Hypothalamus (tissue), 51 donors: ENCODE measurements at regions not wholly inside any gene's neighbourhood (a gene's known extent, or its start where the extent isn't known, plus 50 kb on each side); places are given as distances from the start of the nearest gene placed in this dataset.
"Not testable (repeated sequence)": the region's sequence is repeated elsewhere in the genome, so short reads cannot be mapped to it uniquely, and the experiment has no call there.

Source experiments
- DNase-seq, 51 donors: peaks; one replicate each; lab custom pipeline; 2025; lab: John Stamatoyannopoulos, UW

DNA sequence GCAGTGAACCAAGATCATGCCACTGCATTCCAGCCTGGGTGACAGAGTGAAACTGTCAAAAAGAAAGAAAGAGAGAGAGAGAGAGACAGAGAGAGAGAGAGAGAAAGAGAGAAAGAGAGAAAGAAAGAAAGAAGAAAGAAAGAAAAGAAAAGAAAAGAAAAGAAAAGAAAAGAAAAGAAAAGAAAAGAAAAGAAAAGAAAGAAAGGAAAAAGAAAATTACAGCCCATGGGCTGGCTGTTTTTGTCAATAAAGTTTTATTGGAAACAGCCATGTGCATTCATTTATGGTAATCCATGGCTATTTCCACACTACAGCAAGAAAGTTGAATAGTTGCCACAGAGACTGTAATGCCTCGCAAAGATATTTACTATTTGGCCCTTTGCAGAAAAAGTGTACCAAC, 103.2 kb upstream of the MED13L start:
- DNase-seq, result not testable (repeated sequence)

DNA sequence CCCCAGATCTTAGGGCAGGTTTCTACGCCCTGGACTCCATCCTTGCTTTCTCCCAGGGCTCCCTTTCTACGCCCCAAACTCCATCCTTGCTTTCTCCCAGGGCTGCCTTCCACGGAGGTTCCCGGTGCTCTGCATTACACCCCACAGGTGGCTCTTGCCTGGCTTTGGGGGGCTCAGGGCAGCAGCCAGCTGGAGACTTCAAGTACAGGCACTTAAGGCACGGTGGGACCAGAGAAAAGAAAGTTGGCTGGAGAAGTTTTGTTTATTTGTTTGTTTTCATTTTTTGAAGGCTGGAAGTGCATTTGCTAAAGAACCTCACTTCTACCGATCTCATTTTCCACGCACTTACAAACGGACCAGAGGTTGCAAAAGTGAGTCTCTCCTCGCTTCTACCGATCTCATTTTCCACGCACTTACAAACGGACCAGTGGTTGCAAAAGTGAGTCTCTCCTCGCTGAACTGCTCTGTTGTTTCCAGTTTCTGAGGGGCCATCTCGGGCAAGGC, 103.8 kb upstream of the MED13L start:
- DNase-seq, result no peak

DNA sequence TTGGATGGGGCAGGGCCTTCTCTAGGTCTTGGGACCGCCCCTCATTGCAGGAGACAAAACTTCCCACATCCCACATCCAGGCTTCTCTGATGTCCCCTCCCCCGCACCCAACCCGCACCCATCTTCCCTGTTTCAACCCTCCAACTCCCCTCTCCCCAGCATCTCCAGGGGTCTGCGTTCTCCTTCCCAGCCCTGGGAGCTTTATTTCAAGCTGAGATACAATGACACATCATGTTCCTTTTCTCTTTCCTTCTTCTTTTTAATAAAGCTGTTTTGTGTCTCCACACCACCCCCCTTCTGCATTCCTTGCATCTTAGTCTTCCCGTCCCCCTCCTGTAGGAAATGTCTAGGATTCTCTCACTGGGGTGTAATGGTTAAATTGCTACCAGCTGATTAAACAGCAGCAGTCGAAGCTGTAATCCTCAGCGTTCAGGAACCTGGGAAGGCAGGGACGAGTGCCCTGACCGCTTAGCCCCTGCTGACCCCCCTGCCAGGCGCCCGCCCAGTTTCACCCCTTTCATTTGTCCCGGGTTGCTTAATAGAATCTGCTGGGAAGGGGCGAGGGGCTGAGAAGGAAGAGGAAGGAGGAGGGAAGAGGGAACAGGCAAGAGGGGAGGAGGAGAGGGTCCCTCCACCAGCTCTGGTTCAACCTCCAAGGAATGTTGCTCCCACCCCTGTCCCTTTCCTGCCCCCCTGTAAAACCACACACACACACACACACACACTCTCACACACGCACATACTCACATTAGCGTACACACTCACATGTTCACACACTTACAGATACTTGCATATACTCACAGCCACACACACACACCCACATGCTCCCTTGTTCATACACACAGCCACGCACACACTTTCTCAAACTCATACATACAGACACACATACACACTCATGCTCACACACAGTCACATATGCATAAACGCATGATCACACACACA, 104.5 kb upstream of the MED13L start:
- DNase-seq, result no peak

DNA sequence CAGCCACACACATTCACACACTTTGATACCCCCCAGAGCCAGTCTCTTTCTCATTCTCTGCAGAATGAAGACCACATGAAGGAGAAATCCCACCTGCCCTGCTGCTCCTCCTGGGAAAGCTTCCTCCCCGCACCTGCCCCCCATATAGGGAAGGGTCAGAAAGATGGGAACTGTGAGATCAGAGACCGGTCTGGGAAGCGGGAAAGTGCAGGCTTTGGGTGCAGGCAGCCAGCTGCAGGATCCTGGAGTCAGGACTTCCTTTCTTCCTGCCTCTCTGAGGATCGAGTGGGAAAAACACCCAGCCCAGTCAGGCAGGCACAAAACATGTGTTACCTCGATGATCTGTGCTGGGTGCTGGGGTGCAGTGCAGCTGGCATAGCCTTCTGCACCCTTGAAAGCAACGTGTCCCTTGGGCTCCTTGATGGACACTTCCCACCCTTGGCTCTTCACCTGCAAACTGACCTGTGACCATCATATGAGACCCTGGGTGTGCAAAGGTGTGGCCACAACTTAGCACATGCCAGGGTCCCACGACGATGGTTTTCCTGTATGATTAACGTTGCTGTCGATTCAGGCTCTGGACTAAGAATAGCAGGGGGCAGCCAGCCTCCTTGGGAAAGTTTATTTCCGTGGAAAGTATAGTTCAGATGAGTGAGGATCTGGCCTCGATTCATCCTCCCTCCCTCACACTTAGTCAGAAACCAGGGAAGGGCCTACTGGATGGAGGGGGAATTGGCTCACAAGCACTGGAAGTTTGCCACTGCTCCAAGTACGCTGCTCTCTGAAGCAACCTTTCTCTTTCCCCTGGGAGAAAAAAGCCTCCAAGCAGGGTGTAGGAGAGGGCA, 105.4 kb upstream of the MED13L start:
- DNase-seq, result peak in 13 of 51 donors; percentile 3 to 47 (median 17)

DNA sequence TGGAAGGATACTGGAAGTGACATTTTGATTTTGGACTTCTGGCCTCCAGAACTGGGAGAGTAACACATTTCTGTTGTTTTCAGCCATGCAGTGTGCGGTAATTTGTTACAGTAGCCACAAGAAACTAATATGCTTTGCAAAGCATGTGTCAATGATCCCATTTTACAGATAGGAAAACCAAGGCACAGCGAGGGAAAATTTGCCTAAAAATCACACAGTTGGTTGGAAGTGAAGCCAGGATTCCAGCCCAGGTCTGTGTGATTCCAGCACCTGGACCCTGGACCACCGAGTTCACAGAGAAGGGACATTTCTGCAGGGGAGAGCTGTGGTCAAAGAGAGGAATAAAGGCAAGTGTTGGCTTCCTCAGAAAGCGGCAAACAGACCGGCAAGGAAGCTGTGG, 106.7 kb upstream of the MED13L start:
- no peak for DNase-seq

DNA sequence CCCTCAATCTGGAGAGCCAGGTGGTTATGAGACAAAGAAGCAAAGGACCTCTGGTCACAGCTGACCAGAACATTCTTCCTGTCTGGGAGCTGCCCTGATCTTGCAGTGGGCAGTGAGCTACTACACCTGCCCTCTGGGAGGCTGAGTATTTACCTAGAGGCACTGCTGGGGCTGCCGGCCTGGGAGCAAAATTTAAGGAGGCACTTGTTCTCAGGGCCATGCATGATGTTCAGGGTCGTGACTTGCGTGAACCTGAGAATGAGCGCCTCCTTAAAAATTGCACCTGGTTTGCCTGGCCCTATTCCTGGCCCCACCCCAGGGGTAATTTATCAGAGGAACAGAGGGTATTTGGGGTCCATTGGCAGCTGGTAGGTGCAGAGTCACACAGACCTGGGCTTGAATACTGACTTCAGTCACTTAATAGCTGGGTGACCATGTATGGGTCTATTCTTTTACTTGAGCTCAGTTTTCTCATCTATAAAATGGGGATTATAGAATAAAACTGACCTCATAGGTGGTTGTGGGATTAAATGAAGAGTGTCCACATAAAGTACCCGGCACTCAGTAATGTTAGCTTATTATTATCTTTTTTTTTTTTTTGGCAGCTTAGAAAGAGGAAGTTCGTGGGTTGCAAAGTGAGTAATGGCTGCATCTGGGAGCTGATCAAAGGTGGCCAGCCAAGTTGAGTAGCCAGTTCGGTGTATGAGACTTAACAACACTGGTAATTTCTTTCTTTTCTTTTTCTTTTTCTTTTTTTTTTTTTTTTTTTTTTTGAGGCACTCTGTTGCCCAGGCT, 107.4 kb upstream of the MED13L start:
- DNase-seq, result no peak

DNA sequence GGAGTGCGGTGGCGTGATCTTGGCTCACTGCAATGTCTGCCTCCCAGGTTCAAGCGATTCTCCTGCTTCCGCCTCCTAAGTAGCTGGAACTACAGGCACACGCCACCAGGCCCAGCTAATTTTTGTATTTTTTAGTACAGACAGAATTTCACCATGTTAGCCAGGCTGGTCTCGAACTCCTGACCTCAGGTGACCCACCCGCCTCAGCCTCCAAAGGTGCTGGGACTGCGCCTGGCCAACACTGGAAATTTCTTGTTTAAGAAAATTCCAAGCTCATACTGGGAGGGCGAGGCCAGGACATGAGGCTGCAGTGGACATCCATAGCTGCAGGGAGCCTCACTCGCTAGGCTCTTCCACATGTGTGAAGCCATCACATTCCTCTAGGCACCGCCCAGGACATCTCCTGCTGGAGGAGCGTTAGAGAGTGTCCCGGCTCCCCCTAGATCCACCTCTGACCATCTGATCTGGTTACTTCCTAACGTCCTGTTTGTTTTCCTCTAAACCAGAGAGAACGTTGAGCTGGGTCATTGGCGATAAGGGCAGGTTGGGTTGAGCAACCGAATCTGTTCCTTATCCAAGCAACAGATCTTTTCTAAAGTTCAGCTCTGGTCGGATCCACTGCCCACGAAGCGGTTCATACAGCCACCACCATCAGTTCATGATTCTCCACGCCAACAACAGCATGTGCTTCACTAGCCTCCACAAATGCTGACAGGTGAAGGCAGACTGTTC, 108.2 kb upstream of the MED13L start:
- no peak for DNase-seq

DNA sequence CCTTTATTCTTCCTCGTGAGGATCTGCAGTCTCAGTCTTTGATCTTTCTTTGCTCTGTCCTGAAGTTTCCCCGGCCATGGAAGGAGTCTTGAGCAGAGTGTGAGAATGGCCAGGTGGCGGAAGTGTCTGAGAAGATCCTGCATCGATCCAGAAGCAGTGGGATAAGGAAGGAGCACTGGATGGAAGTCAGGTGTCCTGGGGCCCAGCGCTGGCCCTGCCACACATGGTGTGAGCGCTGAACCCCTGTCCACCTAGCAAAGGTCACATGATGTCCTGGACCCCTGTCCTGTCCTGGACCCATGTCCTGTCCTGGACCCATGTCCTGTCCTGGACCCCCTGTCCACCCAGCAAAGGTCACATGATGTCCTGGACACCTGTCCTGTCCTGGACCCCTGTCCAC, 111.8 kb upstream of the MED13L start:
- no peak for DNase-seq

DNA sequence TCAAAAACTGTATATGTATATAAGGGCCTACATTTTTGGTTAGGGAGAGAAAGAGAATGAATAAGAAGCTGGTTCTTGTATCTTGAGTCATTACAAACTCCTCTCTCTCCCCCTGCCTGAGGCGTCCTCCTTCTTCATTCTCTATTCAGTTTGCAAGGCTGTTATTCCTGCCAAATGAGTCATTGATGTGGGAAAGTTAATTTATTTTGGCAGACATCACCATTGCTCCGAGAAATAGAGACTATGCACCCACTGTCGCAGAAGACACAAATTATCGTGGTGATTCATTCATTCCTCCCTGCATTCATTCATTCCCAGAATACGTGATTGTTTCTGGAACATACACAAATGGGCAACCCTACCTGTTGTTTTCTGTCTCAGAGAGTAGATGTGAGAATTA, 112.5 kb upstream of the MED13L start:
- peak in 6 of 51 donors; percentile 2 to 24 (median 8) for DNase-seq

DNA sequence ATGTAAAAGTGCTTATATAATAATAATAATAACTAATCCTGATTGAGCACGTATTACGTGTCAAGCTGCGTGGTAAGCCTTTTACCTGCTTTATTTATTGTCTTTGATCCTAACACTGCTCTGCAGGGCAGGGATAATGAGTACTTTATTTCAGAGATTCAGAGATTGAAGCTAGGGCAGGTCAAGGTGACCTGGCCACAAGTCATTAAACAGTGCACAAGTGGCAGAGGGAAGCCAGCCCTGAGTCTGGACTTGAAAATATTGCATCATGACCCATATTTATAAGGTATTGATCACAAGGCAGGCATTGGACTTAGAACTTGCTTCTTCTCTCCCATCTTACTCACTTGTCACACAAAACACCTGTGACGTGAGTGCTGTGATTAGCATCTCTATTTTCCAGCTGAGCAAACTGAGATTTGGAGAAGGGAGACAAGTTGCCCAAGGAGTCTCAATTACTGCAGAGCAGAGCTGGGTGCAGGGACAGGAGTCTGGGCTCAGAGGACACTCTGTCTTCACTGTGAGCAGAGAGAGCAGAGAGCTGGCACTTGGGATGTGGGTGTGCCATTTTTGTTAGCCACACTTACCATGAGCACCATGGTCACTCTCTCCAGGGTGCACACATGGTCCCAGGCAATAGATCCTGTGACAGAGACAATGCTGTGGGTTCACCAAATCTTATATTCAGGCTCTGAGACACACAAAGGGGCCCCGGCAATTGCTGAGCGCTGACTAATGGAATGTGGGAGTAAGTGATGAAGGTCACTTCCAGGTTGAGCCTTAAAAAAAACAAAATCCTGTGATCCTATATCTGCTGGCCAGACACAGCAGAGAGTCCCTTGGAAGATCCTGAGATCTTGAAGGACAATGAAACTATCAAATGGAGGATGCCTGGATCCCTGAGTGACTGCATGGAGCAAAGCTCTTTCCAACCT, 113.2 kb upstream of the MED13L start:
- no peak for DNase-seq

DNA sequence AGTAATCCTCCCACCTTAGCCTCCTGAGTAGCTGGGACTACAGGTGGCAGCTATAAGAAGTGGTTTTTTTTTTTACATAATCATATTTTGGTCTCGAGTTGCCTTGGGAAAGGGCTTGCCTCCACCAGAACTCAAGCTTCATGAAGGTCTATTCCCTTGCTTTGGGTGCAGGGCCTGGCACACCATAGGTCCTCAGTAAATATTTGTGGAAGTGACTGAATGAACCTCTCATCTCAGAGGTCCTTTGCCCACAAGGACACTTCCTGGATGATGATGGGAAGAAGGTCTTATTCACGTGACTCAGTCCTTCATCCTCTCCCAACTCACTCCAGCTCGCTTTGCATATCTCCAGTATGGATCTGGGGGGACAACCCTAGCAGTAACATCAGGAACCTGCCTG, 114.0 kb upstream of the MED13L start:
- DNase-seq, result no peak

DNA sequence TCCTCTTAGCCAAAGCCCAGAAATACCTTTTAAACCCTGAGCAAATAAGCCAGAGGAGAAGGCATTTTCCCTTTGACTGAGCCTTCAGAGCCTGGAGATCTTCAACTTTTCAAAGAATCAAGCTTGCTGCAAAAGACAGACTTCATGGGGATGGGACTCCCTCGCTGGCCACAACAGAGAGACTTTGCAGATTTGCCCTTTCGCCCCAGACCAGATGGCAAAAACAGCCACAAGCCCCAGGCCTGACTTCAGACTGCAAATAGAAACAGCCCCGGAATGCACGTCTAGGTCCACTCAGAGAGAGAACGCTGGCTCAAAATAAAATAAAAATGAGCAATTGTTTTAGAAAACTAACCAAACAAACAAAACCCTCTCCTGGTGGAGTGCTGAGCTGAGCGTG, 114.6 kb upstream of the MED13L start:
- no peak for DNase-seq

DNA sequence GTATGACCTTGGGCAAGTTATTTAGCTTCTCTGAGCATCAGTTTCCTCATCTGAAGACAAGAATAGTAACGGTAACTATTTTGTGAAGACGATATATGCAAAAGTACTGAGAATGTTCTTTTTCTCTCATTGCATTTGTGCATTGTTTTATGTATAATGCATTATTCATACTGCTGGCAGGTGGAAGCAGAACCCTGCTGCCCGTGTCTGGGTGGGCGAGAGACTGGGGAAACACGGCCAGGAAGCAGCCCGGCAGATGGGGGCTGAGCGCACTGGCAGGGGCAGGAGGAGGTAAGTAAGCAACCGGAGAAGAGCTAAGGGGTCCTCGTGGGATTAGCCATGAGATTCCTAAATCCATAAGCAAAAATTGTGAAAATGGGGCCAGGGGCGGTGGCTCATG, 115.8 kb upstream of the MED13L start:
- DNase-seq, result no peak

DNA sequence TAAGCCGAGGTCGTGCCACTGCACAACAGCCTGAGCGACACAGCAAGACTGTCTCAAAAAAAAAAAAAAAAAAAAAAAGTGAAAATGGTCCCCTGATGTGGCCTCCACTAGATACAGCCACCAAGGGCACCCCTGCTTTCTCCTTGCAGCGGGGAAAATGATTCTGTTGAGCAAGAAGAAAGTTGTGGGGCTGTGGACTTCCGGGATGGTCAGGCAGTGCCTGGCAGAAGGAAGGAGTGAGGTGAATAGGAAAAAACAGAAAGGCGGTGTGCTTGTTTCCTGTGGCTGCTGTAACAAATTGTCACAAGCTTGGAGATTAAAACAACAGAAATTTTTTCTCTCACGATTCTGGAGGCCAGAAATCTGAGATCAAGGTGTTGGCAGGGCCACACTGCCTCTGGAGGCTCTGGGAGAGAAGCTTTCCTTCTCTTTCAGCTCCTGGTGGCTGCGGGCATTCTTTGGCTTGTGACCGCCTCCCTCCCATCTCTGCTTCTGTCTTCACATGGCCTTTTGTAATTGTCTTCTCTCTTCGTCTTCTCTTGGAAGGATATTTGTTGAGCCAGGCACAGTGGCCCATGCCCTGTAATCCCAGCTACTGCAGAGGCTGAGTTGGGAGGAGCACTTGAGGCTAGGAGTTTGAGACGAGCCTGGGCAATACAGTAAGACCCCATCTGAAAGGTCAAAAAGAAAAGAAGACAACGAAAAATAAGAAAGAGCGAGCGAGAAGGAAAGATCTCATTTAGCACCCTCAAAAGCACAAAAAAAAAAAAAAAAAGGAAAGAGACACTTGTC, 116.6 kb upstream of the MED13L start:
- no peak for DNase-seq

DNA sequence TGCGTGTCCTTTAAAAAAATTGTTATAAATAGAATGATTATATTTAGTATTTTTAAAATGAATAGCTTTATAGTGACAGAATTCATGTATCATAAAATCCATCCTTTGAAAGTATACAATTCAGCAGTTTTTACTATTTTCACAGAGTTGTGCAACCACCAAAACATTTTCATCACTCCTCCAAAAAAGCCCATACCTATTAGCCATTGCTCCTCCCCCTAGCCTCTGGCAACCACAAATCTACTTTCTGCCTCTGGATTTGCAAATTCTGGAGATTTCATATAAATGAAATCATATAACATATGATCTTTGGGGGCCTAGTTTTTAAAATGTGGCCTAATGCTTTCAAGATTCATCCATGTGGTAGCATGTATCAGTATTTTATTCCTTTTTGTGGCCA, 117.9 kb upstream of the MED13L start:
- DNase-seq, result no peak

DNA sequence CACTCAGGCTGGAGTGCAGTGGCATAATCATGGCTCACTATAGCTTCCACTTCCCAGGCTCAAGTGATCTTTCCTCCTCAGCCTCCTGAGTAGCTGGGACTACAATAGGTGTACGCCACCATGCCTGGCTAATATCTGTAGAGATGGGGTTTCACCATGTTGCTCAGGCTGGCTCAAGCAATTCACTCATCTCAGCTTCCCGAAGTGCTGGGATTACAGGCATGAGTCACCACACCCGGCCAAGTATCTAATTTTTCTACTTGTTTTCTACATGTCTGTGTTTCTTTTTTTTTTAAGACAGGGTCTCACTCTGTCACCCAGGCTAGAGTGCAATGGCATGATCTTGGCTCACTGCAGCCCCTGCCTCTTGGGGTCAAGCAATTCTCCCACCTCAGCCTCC, 119.7 kb upstream of the MED13L start:
- no peak for DNase-seq

DNA sequence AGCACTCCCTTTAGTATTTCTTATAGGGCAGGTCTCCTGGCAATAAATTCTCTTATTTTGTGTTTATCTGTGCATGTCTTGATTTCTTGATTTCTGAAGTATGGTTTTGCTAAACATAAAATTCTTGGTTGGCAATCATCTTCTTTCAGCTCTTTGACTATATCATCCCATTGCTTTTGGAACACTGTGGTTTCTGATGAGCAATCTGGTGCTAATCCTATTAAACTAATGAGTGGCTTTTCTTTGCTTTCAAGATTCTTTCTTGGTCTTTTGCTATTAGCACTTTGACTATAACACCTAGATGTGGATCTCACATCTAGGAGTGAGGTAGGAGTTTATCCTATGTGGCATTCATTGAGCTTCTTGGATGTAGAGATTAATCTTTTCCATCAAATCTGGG, 120.7 kb upstream of the MED13L start:
- no peak for DNase-seq

DNA sequence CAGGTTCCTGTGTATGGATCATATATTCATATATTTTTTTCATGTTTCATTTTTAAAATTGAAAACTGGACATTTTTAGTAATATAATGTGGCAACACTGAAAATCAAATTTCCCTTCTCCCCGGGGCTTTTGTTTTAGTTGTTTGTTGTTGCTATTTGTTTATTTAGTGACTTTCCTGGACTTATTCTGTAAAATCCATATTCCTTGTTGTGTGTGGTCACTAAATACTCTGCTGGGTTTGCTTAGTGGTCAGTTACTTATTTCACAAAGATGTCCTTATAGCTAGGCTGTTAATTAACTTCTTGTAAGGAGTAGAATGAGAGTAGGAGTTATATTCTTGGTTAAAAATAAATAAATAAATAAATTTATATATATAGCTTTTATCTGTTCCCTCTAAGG, 121.6 kb upstream of the MED13L start:
- no peak for DNase-seq
